ENCODE measurements at regions not wholly inside any gene's neighbourhood (a gene's known extent, or its start where the extent isn't known, plus 50 kb on each side); places are given as distances from the start of the nearest gene placed in this dataset.

GRCh38 chr4:31674313-31674947, 954.3 kb downstream of the PCDH7 start:
- H3K36me3 ChIP-seq (ENCODE audit: low read depth), result no peaks in the 10 kb centered on the region
- H4K20me1 ChIP-seq (ENCODE audit: insufficient read depth), result no peaks in the 10 kb centered on the region
- H3K4me2 ChIP-seq (ENCODE audit: unreplicated experiment), result no peak overlapping the region
- WGBS, 2 experiments (ENCODE audit: low coverage in 1 of 2, low lambda C conversion rate in 2 of 2, missing lambda C conversion rate in 2 of 2), result 9 to 15% methylated on average over 1 of the region's 1 CpG
- H3K4me3 ChIP-seq, result no peak overlapping the region
- H3K79me2 ChIP-seq (ENCODE audit: insufficient read depth), result no peaks in the 10 kb centered on the region
- TF ChIP-seq EZH2 (IDR thresholded peaks at IDR 0.05; ENCODE audit: insufficient read depth, poor library complexity, severe bottlenecking) (no peak), EZH2phosphoT487 (IDR thresholded peaks at IDR 0.05; ENCODE audit: insufficient read depth, low read depth) (no peak)
- no peaks in the 10 kb centered on the region for H3K9me3 ChIP-seq (ENCODE audit: low read depth)
- H3K27me3 ChIP-seq (replicated peaks; ENCODE audit: insufficient read depth), result no peaks in the 10 kb centered on the region
- H2AFZ ChIP-seq, result no peak overlapping the region
- no peak overlapping the region for H3K9ac ChIP-seq
- H3K4me1 ChIP-seq (ENCODE audit: insufficient read depth), result no peaks in the 10 kb centered on the region
- no peaks in the 10 kb centered on the region for H3F3A ChIP-seq (ENCODE audit: insufficient read depth)
- no peak for DNase-seq
- H3K9me2 ChIP-seq (ENCODE audit: insufficient read depth), result no peaks in the 10 kb centered on the region
- no peak overlapping the region for H3K27ac ChIP-seq
- in situ Hi-C loops (cut with MboI), result no loop called here

GRCh38 chr4:31678356-31678755, 958.2 kb downstream of the PCDH7 start:
- TF ChIP-seq EZH2phosphoT487 (IDR thresholded peaks at IDR 0.05; ENCODE audit: insufficient read depth, low read depth), result no peak
- TF ChIP-seq EZH2 (IDR thresholded peaks at IDR 0.05; ENCODE audit: insufficient read depth, poor library complexity, severe bottlenecking), result no peak
- Histone ChIP-seq H3K27ac (no peak overlapping the region), H3K9ac (no peak overlapping the region), H3K9me2 (ENCODE audit: insufficient read depth) (no peaks in the 10 kb centered on the region), H3K4me3 (no peak overlapping the region), H3K36me3 (ENCODE audit: low read depth) (no peaks in the 10 kb centered on the region), H3K9me3 (ENCODE audit: low read depth) (no peaks in the 10 kb centered on the region), H3K4me2 (ENCODE audit: unreplicated experiment) (no peak overlapping the region), H3K79me2 (ENCODE audit: insufficient read depth) (no peaks in the 10 kb centered on the region), H3K27me3 (replicated peaks; ENCODE audit: insufficient read depth) (no peaks in the 10 kb centered on the region), H4K20me1 (ENCODE audit: insufficient read depth) (no peaks in the 10 kb centered on the region), H3K4me1 (ENCODE audit: insufficient read depth) (no peaks in the 10 kb centered on the region), H2AFZ (no peak overlapping the region), H3F3A (ENCODE audit: insufficient read depth) (no peaks in the 10 kb centered on the region)
- 11 to 19% methylated on average over 1 of the region's 1 CpG for WGBS, 2 experiments (ENCODE audit: low coverage in 1 of 2, low lambda C conversion rate in 2 of 2, missing lambda C conversion rate in 2 of 2)
- in situ Hi-C loops (cut with MboI), result no loop called here
- no peak for DNase-seq

GRCh38 chr4:31682796-31683195, 962.6 kb downstream of the PCDH7 start:
- no peaks in the 10 kb centered on the region for H3K4me1 ChIP-seq (ENCODE audit: insufficient read depth)
- no peaks in the 10 kb centered on the region for H4K20me1 ChIP-seq (ENCODE audit: insufficient read depth)
- H3K79me2 ChIP-seq (ENCODE audit: insufficient read depth), result no peaks in the 10 kb centered on the region
- no peak for TF ChIP-seq EZH2phosphoT487 (IDR thresholded peaks at IDR 0.05; ENCODE audit: insufficient read depth, low read depth)
- no peak for TF ChIP-seq EZH2 (IDR thresholded peaks at IDR 0.05; ENCODE audit: insufficient read depth, poor library complexity, severe bottlenecking)
- no peaks in the 10 kb centered on the region for H3K36me3 ChIP-seq (ENCODE audit: low read depth)
- H3K9ac ChIP-seq, result no peak overlapping the region
- 30 to 46% methylated on average over 3 of the region's 3 CpGs for WGBS, 2 experiments (ENCODE audit: low coverage in 1 of 2, low lambda C conversion rate in 2 of 2, missing lambda C conversion rate in 2 of 2)
- H3K27me3 ChIP-seq (replicated peaks; ENCODE audit: insufficient read depth), result no peaks in the 10 kb centered on the region
- no peaks in the 10 kb centered on the region for H3F3A ChIP-seq (ENCODE audit: insufficient read depth)
- no peak overlapping the region for H3K27ac ChIP-seq
- no peak for DNase-seq
- no peak overlapping the region for H3K4me2 ChIP-seq (ENCODE audit: unreplicated experiment)
- no peaks in the 10 kb centered on the region for H3K9me3 ChIP-seq (ENCODE audit: low read depth)
- in situ Hi-C loops (cut with MboI), result no loop called here
- H2AFZ ChIP-seq, result no peak overlapping the region
- no peaks in the 10 kb centered on the region for H3K9me2 ChIP-seq (ENCODE audit: insufficient read depth)
- H3K4me3 ChIP-seq, result no peak overlapping the region

- Histone ChIP-seq H3K4me1 (ENCODE audit: insufficient read depth) (no peaks in the 10 kb centered on the region), H3K36me3 (ENCODE audit: low read depth) (no peaks in the 10 kb centered on the region), H3K27ac (no peak overlapping the region), H3K4me2 (ENCODE audit: unreplicated experiment) (no peak overlapping the region), H4K20me1 (ENCODE audit: insufficient read depth) (no peaks in the 10 kb centered on the region), H3K9ac (no peak overlapping the region), H3K9me3 (ENCODE audit: low read depth) (no peaks in the 10 kb centered on the region), H3K27me3 (replicated peaks; ENCODE audit: insufficient read depth) (no peaks in the 10 kb centered on the region), H2AFZ (no peak overlapping the region), H3K4me3 (no peak overlapping the region), H3F3A (ENCODE audit: insufficient read depth) (no peaks in the 10 kb centered on the region), H3K9me2 (ENCODE audit: insufficient read depth) (no peaks in the 10 kb centered on the region), H3K79me2 (ENCODE audit: insufficient read depth) (no peaks in the 10 kb centered on the region)
- TF ChIP-seq EZH2 (IDR thresholded peaks at IDR 0.05; ENCODE audit: insufficient read depth, poor library complexity, severe bottlenecking) (no peak), EZH2phosphoT487 (IDR thresholded peaks at IDR 0.05; ENCODE audit: insufficient read depth, low read depth) (no peak)
- in situ Hi-C loops (cut with MboI), result no loop called here
- WGBS, 2 experiments (ENCODE audit: low coverage in 1 of 2, low lambda C conversion rate in 2 of 2, missing lambda C conversion rate in 2 of 2), result 8 to 11% methylated on average over 3 of the region's 3 CpGs
- DNase-seq, result no peak
Measured at GRCh38 chr4:31687717-31688342, 967.7 kb downstream of the PCDH7 start.
